ENCODE measurements at regions not wholly inside any gene's neighbourhood (a gene's known extent, or its start where the extent isn't known, plus 50 kb on each side); places are given as distances from the start of the nearest gene placed in this dataset.

DNA sequence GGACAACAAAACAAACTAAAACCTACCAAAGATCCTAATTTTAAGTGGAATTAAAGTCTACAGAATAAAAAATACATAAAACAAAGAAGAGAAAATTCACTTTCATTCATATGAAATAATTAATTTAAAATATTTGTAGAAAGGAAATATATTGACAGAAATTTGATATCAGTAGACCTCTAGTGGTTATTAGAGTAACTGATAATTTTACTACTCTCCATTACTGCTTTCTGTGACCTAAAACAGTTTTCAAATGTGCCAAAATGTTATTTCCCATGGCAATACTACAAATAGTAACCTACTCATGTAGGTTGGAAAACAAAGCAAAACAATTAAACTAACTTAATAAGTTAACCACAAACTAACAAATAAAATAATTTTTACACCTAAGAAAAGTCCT is 147.1 kb downstream of the NOL4 start:
- no peak for DNase-seq

GRCh38 chr18:34075963-34076860 is 148.5 kb downstream of the NOL4 start:
- no peak for DNase-seq

DNA sequence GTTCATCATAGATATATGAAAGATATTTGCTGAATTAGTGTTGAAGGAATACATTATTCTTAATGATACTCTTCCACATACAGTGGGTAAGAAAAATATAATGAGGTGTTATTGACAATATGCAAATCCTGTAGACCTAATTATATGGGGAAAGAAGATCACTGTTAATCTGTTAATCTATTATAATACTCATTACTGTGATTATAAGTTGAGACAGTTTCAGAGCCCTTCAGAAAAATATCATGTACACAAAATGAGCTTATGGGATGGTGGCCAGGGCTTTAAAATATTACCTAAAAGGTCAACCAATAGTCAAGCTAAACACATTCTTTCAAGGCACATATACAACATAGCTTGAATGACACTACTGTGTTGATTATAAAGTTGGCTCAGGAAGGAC is 163.5 kb downstream of the NOL4 start:
- no peak for DNase-seq

DNA sequence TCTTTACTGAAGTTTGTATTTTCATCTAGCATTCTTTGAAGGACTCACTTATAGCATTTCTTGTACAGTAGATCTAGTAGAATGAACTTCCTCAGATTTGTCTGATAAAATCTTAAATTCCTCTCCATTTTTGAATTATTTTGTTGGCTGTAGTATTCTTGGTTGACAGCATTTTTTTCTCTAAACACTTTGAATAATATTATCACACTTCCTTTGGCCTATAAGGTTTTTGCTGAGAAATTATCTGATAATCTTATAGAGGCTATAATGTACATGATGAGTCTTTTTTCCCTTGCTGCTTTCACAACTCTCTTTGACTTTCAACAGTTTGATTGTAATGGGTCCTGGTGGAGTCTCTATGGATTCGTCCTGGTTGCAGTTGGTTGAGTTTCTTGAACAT is 169.5 kb downstream of the NOL4 start:
- DNase-seq: no peak

DNA sequence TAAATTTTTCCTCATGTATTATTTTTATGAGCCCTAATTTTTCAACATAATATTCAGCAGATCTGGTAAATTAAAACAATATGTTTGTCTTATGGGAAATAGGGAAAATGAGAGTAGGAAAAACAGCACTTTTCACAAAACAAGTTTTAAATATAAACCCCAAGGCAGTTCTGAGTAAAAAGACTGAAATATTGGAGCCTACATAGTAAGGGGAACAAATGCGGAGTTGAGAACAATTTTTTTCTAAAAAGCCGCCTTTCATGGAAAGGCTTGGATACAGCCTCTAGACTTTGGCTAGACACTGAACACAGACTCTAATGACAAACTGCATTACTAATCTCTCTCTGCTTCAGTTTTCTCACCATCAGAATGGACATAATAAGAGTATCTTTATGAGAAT is 174.1 kb downstream of the NOL4 start:
- DNase-seq: no peak

DNA sequence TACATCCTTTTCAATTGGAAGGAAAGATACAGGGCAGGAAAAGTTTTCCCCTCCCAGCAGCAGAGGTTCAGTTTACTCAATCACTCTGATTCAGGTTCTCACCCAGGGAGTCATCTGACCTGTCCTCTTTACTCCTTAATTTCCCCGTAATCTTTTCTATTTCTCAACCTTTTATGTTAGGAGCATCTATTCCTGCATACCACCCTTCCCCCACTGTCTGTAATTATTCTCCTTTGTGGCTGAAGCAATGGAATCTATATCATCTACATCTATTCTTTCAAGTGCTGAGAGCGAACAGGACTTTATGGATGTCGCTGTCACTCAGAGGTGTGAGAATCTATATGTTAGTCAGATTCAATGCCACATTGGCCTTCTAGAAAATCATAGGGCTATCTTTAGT is 175.2 kb downstream of the NOL4 start:
- no peak for DNase-seq

- peak in 6 of 56 donors; percentile 3 to 30 (median 8) for DNase-seq
Measured at GRCh38 chr18:34048423-34048822, 176.3 kb downstream of the NOL4 start.

- DNase-seq: no peak
Measured at GRCh38 chr18:34042423-34043146, 182.1 kb downstream of the NOL4 start.

- DNase-seq: no peak
Measured at GRCh38 chr18:34039611-34040010, 185.1 kb downstream of the NOL4 start.

GRCh38 chr18:34039201-34039600 is 185.5 kb downstream of the NOL4 start:
- no peak for DNase-seq

- no peak for DNase-seq
Measured at GRCh38 chr18:34038086-34038485, 186.6 kb downstream of the NOL4 start.

DNA sequence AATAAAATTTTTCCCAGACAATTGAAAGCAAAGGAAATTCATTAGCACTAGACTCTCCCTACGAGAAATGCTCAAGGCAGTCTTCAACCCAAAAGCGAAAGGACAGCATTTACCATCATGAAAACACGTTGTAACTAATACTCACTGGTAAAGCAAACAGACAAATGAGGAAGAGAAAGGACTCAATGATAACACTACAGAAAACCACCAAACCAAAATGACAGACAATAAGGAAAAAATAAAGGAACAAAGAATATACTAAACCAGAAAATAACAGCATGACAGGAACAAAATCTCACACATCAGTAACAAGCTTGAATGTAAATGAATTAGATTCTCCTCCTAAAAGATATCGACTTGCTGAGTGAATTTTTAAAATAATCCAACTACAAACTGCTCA is 190.7 kb downstream of the NOL4 start:
- no peak for DNase-seq

GRCh38 chr18:34031810-34032209 is 192.9 kb downstream of the NOL4 start:
- DNase-seq: no peak

- DNase-seq: no peak
Measured at GRCh38 chr18:34028324-34028723, 196.4 kb downstream of the NOL4 start.

DNA sequence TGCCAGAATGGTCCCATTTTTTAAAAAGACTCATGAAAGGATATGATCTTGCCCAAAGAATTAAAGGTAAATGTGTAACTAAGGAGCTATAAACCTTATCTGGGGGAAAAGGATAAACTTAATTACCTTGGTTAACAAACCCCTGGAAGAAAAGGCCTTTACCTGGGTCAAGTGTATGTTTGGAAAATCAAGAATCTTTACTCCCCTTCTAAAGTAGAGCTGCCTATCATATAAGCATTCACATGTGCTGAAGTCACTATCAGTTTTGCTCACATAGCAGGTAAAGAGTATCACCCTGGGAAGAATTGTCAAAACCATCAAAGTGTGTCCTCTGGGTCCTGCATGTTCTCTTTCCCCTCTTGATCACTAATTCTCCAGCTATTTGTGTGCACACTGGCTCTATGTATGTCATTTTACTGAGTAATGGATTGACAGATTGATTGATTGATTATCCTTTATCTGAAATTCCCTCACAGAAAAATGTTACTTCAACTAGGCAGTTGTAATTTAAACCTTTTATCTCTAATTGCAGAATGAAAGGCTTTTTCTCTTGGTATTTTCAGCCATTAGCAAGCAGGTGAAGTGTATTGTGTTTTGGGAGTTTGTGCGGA is 199.4 kb downstream of the NOL4 start:
- no peak for DNase-seq

DNA sequence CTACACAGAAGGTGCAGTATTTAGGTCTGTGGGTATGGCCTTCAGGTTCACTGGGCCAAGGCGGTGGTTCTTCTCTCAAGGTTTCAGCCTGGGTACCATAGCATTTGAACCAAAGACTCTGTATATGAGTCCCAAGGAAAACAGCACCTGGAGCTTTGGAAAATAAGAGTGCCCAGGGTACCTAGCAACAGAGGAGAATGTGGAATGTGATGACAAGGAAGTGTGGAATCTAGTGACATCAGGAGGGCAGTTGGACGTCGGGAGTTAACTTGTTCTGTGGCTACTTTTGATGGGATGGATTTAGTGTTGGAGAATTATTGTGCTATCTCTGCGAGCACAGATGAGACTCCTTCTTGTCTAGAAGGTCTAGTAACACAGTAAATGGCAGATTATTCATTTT is 201.2 kb downstream of the NOL4 start:
- DNase-seq: no peak

DNA sequence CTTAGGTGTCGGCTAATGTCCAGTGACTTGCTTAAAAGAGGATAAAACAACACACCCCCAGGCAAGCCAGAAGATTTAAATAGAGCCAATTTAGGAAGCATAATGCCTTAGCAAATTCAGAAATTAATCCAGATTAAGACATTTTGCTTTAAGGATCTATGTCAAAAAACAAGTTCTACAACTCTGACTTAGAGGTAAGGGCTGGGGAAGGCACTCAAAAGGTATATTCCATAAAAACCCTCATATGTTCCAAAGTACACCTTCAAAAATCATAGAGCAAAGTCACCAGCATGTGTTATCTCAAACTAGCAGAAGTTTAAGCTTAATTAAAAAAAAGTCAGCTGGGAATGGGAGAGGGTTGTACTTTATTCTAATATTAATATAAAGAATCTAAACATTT is 206.4 kb downstream of the NOL4 start:
- DNase-seq: no peak

- DNase-seq: no peak
Measured at GRCh38 chr18:34003687-34004086, 221.0 kb downstream of the NOL4 start.

DNA sequence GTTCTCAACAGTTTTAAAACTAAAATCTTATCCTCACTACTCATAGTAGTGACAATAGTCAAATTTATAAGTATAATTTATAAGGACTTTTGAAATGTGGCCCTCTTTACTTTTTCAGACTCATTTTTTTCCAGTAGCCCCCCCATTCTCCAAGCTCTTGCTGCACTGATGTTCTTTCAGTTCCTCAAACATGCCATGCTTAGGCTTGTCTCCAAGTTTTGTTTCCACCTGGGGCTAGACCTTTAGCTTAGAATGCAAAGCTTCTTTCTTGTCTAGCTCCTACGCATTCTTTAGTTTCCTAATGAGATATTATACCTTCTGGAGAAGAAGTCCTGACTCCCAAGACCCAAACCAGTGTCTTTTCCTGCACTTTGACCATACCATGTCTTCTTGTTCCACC is 222.6 kb downstream of the NOL4 start:
- DNase-seq: no peak

DNA sequence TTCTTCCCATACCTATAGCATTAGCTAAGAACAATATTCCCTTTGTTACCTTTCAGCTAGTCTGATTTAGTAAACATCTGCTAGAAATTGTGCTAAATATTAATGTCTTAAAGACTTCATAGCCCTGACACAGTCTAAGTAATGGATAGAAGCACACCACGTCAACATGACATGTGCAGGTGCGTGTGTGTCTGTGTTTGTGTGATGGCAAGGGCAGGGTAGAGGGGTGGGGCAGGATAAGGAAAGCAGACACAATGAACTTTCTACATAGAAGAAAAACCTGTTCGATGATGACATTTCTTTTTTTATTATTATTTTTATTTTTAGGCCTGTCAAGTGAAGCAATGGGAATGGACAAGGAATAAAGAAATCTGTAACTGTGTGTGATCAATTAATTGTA is 223.3 kb downstream of the NOL4 start:
- DNase-seq: no peak

DNA sequence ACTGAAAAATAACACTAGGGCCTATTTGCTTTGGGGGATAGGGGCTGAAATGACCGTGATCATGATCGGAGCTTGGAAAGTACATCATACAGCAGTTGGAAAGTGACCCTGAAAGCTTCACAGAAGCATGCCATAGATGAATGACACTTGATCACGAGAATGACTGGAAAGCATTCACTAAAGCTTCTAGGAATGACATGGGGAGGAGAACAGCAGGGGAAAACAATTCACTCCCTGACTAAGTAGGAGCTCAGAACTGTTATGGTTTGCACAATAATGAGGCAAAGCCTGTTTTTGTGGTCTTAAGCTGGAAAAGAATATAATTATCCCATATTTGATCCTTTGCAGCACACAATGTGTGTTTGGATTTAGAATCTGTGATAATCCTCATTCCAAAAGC is 237.5 kb downstream of the NOL4 start:
- DNase-seq: no peak

- no peak for DNase-seq
Measured at GRCh38 chr18:33983126-33983525, 241.6 kb downstream of the NOL4 start.

DNA sequence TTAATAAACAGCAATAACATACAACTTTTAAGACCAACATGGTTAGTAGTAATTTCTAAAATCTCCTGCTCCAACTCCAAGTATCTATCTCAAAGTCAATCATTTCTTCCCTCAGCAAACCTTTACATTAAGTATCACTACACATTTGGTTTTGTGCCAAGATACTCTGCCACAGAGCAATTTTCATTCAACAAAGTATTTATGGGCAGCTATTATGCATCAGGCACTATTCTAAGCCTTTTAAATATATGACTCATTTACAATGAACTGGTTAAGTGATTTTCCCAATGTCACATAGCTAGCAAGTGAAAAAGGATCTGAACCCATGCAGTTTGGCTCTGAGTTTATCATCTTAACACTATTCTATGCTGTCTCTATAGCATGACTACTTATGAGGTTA is 264.3 kb downstream of the NOL4 start:
- no peak for DNase-seq

Measured in amygdala (tissue), 56 donors.